ENCODE measurements at regions not wholly inside any gene's neighbourhood (a gene's known extent, or its start where the extent isn't known, plus 50 kb on each side); places are given as distances from the start of the nearest gene placed in this dataset.

DNA sequence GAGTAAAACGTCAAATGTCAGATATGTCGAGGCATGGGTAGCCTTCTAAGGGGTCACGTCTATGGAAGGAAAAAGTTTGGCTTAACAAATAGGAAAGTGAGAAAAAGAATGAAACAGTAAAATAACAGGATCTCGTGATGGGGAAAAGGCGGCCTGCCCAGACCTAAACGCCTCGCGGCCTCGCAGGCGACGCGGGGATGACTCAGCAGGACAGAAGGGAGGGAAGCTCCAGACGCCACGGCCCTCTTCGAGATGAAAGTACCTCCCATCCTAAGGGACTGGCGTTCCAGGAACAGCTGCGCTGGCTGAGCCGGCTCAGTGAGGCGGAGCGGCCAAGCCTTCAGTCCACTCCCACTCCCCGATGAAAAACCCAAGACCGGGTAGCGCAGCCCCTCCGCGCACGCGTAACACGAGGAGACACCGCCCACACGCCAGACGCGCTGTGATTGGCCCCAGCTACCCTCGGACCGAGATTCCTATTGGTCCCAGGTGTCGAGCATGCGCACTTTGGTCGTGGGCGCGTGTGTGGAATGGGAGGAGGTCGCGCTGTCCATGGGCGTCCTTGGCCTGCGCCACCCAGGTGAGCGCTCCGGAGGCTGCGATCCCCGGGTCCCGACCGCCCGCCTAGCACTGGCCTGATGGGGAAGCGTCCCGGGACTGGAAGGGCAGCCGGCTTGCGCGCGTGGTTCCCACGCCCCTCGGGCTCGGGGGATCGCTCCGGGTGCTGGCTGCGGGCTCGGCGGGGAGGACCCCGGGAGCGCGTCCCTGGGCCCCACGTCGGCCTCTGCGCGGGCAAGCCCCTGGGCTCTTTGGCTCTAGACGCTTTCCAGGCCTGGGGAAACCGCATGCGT lies 588.5 kb downstream of the MTRR start:
- peak; percentile 50 for TF ChIP-seq RAD21 (conservative IDR thresholded peaks at IDR 0.05)
- TF ChIP-seq, protein P1, sequence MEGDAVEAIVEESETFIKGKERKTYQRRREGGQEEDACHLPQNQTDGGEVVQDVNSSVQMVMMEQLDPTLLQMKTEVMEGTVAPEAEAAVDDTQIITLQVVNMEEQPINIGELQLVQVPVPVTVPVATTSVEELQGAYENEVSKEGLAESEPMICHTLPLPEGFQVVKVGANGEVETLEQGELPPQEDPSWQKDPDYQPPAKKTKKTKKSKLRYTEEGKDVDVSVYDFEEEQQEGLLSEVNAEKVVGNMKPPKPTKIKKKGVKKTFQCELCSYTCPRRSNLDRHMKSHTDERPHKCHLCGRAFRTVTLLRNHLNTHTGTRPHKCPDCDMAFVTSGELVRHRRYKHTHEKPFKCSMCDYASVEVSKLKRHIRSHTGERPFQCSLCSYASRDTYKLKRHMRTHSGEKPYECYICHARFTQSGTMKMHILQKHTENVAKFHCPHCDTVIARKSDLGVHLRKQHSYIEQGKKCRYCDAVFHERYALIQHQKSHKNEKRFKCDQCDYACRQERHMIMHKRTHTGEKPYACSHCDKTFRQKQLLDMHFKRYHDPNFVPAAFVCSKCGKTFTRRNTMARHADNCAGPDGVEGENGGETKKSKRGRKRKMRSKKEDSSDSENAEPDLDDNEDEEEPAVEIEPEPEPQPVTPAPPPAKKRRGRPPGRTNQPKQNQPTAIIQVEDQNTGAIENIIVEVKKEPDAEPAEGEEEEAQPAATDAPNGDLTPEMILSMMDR (IDR thresholded peaks at IDR 0.05; ENCODE audit: poor library complexity, severe bottlenecking): no peak

Data from neural cell (in vitro differentiated cells).